ENCODE measurements at regions not wholly inside any gene's neighbourhood (a gene's known extent, or its start where the extent isn't known, plus 50 kb on each side); places are given as distances from the start of the nearest gene placed in this dataset.
"Not testable (repeated sequence)": the region's sequence is repeated elsewhere in the genome, so short reads cannot be mapped to it uniquely, and the experiment has no call there.

- no peak for DNase-seq (ENCODE audit: low read depth)
These were observed 493.5 kb downstream of the SETD4 start for GRCh38 chr21:35566874-35567273.

GRCh38 chr21:35565204-35565611, 495.1 kb downstream of the SETD4 start:
- DNase-seq (ENCODE audit: low read depth): no peak

- no peak for DNase-seq (ENCODE audit: low read depth)
These were observed 496.4 kb downstream of the SETD4 start for GRCh38 chr21:35563885-35564451.

GRCh38 chr21:35562876-35563275, 497.4 kb downstream of the SETD4 start:
- no peak for DNase-seq (ENCODE audit: low read depth)

GRCh38 chr21:35561116-35561515, 499.2 kb downstream of the SETD4 start:
- DNase-seq (ENCODE audit: low read depth): no peak

- DNase-seq (ENCODE audit: low read depth): no peak
These were observed 500.5 kb downstream of the SETD4 start for GRCh38 chr21:35559829-35560225.

GRCh38 chr21:35559128-35559828, 501.0 kb downstream of the SETD4 start:
- DNase-seq (ENCODE audit: low read depth): no peak

GRCh38 chr21:35556536-35556935, 503.8 kb downstream of the SETD4 start:
- DNase-seq (ENCODE audit: low read depth): no peak

- DNase-seq (ENCODE audit: low read depth): not testable (repeated sequence)
These were observed 503.4 kb upstream of the RUNX1 start for GRCh38 chr21:35552483-35552882.

- no peak for DNase-seq (ENCODE audit: low read depth)
These were observed 500.0 kb upstream of the RUNX1 start for GRCh38 chr21:35548904-35549615.

- DNase-seq (ENCODE audit: low read depth): no peak
These were observed 499.1 kb upstream of the RUNX1 start for GRCh38 chr21:35547946-35548774.

- DNase-seq (ENCODE audit: low read depth): no peak
These were observed 494.6 kb upstream of the RUNX1 start for GRCh38 chr21:35543746-35544145.

GRCh38 chr21:35540950-35541638, 492.0 kb upstream of the RUNX1 start:
- DNase-seq (ENCODE audit: low read depth): no peak

- DNase-seq (ENCODE audit: low read depth): no peak
These were observed 489.3 kb upstream of the RUNX1 start for GRCh38 chr21:35538386-35538785.

GRCh38 chr21:35537604-35538003, 488.5 kb upstream of the RUNX1 start:
- no peak for DNase-seq (ENCODE audit: low read depth)

- DNase-seq (ENCODE audit: low read depth): no peak
These were observed 484.8 kb upstream of the RUNX1 start for GRCh38 chr21:35533893-35534292.

GRCh38 chr21:35530766-35531165, 481.7 kb upstream of the RUNX1 start:
- DNase-seq (ENCODE audit: low read depth): no peak

- DNase-seq (ENCODE audit: low read depth): no peak
These were observed 480.2 kb upstream of the RUNX1 start for GRCh38 chr21:35529171-35529863.

- no peak for DNase-seq (ENCODE audit: low read depth)
These were observed 479.3 kb upstream of the RUNX1 start for GRCh38 chr21:35528116-35529042.

GRCh38 chr21:35527358-35527757, 478.3 kb upstream of the RUNX1 start:
- no peak for DNase-seq (ENCODE audit: low read depth)
